NT2/D1 (cell line): ENCODE measurements at regions not wholly inside any gene's neighbourhood (a gene's known extent, or its start where the extent isn't known, plus 50 kb on each side); places are given as distances from the start of the nearest gene placed in this dataset.

Experiments used
- SUZ12 ChIP-seq: IDR thresholded peaks from 2 replicates; pipeline ENCODE4 v1.6.1; 2011; ENCODE audit not compliant: insufficient read length, insufficient read depth; ENCODE audit errors: extremely low read depth
- YY1 ChIP-seq: IDR thresholded peaks from 2 replicates; pipeline ENCODE4 v1.6.1; 2011; ENCODE audit not compliant: insufficient read length, insufficient read depth
- ZNF274 ChIP-seq: IDR thresholded peaks from 2 replicates; pipeline ENCODE4 v1.6.1; 2011; ENCODE audit warnings: mild to moderate bottlenecking, low read depth, low read length

DNA sequence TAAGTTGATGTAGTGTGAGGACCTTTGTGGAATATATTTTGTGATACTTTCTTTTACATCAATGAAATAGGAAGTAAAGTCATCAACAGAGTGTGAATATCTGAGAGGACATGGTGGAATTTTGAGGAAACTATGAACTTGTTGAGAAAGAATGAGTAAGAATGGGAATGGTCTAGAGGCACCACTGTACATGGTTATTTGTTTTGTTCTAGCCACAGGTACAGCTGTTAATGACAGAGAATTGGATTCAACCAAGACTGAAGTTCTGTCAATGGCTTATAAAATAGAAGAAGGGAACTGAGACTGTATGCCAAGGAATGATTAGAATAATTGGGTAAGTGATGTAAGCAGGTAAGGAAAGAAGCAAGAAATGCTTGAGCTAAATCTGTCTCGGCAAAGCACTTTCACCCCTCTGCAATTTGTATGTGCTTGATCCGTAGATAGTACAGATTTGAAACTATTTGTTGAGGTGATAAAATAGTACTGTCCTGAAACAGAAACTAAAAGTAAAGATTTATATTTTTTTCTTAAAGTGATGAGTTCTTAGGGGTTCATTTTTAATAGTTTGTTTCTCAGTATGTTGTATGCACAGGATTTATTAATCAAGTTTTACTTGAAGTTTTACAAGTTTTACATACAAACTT is 468.8 kb upstream of the SMC2 start:
- no peak for TF ChIP-seq SUZ12
- no peak for TF ChIP-seq ZNF274
- no peak for TF ChIP-seq YY1
